Lung (tissue), 11 donors: ENCODE measurements at regions not wholly inside any gene's neighbourhood (a gene's known extent, or its start where the extent isn't known, plus 50 kb on each side); places are given as distances from the start of the nearest gene placed in this dataset.

ENCODE experiments used
- ATAC-seq: fragments of 200-7000 bp; cut with Tn5 transposase; one replicate; pipeline ENCODE4 v1.9.1; 2020; ENCODE audit warnings: moderate number of reproducible peaks; ENCODE audit not compliant: insufficient read depth, low FRiP score
- DNase-seq, 3 donors: peaks; one replicate each; pipeline ENCODE4 v3.0.0-alpha.2; 2013 to 2017
- H3K27ac ChIP-seq, 2 donors: one replicate each; pipeline ENCODE4 v1.5.1; 2013; ENCODE audit warnings: mild to moderate bottlenecking in 2 of 2, moderate library complexity in 2 of 2, control low read depth in 1 of 2, inconsistent platforms in 1 of 2, low read depth in 1 of 2, low read length in 1 of 2
- H3K27me3 ChIP-seq, 3 donors: one replicate each; pipeline ENCODE4 v1.5.1; 2013; ENCODE audit warnings: low read length in 2 of 3; ENCODE audit not compliant: control insufficient read depth in 3 of 3, insufficient read depth in 3 of 3
- H3K36me3 ChIP-seq, 4 donors: one replicate each; pipeline ENCODE4 v1.5.1; 2013; ENCODE audit warnings: low read length in 4 of 4, mild to moderate bottlenecking in 1 of 4, moderate library complexity in 1 of 4; ENCODE audit not compliant: control insufficient read depth in 4 of 4, insufficient read depth in 4 of 4
- H3K4me1 ChIP-seq, 5 donors: one replicate each; pipeline ENCODE4 v1.5.1; 2013; ENCODE audit warnings: low read length in 5 of 5, mild to moderate bottlenecking in 2 of 5, moderate library complexity in 1 of 5; ENCODE audit not compliant: control insufficient read depth in 5 of 5, insufficient read depth in 5 of 5
- H3K4me3 ChIP-seq: one replicate; pipeline ENCODE4 v1.5.1; 2013; ENCODE audit warnings: mild to moderate bottlenecking, control low read depth, moderate library complexity
- H3K9ac ChIP-seq, 2 donors: one replicate each; pipeline ENCODE4 v1.5.1; 2013; ENCODE audit warnings: low read length in 2 of 2, control low read depth in 1 of 2; ENCODE audit not compliant: insufficient read depth in 1 of 2
- H3K9me3 ChIP-seq, 4 donors: one replicate each; pipeline ENCODE4 v1.5.1; 2013; ENCODE audit warnings: low read length in 3 of 4, mild to moderate bottlenecking in 1 of 4, moderate library complexity in 1 of 4; ENCODE audit not compliant: control insufficient read depth in 4 of 4, insufficient read depth in 3 of 4
- WGBS, 2 donors: extraction: QIAGEN DNeasy Blood & Tissue Kit; methylation state at CpG; one replicate each; pipeline ENCODE4 v1.1.7; 2013; 5-methylcytosine and 5-hydroxymethylcytosine counted together
- TF ChIP-seq, protein P1 (sequence below): IDR thresholded peaks from 2 replicates; pipeline ENCODE4 v1.5.1; 2012; ENCODE audit warnings: mild to moderate bottlenecking; ENCODE audit errors: control extremely low read depth, extremely low read depth
- donor health status: control.
- donor health status: control.
- donor health status: Bipolar disorder and iron deficiency.
- donor health status: healthy.
- donor health status: DM: yes; HTN: yes; CAD: no.

- no peak overlapping the region for H3K9ac ChIP-seq
- DNase-seq: peak; percentile 19 to 64 (median 54)
- H3K9me3 ChIP-seq: peaks cover 0 to 8% (median 4%) of the 10 kb centered on the region in 4 donors
- H3K4me3 ChIP-seq: no peak overlapping the region
- H3K36me3 ChIP-seq: no peaks in the 10 kb centered on the region
- no peaks in the 10 kb centered on the region for H3K27me3 ChIP-seq
- H3K4me1 ChIP-seq: peaks cover 0 to 7% (median 0%) of the 10 kb centered on the region in 5 donors
- no peak overlapping the region for H3K27ac ChIP-seq
- 59 to 72% methylated on average over 7 of the region's 7 CpGs for WGBS, 2 donors
- TF ChIP-seq, protein P1, sequence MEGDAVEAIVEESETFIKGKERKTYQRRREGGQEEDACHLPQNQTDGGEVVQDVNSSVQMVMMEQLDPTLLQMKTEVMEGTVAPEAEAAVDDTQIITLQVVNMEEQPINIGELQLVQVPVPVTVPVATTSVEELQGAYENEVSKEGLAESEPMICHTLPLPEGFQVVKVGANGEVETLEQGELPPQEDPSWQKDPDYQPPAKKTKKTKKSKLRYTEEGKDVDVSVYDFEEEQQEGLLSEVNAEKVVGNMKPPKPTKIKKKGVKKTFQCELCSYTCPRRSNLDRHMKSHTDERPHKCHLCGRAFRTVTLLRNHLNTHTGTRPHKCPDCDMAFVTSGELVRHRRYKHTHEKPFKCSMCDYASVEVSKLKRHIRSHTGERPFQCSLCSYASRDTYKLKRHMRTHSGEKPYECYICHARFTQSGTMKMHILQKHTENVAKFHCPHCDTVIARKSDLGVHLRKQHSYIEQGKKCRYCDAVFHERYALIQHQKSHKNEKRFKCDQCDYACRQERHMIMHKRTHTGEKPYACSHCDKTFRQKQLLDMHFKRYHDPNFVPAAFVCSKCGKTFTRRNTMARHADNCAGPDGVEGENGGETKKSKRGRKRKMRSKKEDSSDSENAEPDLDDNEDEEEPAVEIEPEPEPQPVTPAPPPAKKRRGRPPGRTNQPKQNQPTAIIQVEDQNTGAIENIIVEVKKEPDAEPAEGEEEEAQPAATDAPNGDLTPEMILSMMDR: no peak
- no peak for ATAC-seq
Observed at GRCh38 chr6:147922799-147923198, 414.3 kb downstream of the SAMD5 start.

- Histone ChIP-seq H3K4me1 (peaks cover 0 to 7% (median 0%) of the 10 kb centered on the region in 5 donors), H3K9me3 (peaks cover 0 to 8% (median 4%) of the 10 kb centered on the region in 4 donors), H3K36me3 (no peaks in the 10 kb centered on the region), H3K4me3 (no peak overlapping the region), H3K27me3 (no peaks in the 10 kb centered on the region), H3K9ac (no peak overlapping the region), H3K27ac (no peak overlapping the region)
- ATAC-seq: no peak
- 68 to 85% methylated on average over 1 of the region's 1 CpG for WGBS, 2 donors
- TF ChIP-seq, protein P1: no peak
- DNase-seq: no peak
Observed at GRCh38 chr6:147924598-147924997, 416.1 kb downstream of the SAMD5 start.

DNA sequence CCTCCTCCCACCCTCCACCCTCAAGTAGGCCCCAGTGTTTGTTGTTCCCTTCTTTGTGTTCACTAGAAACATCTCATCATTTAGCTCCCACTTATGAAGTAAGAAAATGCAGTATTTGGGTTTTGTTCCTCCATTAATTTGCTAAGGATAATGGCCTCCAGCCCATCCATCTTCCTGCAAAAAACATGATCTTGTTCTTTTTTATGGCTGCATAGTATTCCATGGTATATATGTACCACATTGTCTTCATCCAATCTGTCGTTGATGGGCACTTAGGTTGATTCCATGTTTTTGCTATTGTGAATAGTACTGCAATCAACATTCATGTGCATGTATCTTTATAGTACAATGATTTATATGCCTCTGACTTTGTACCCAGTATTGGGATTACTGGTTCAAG lies 416.8 kb upstream of the SASH1 start:
- DNase-seq: no peak

GRCh38 chr6:147930745-147931144 lies 411.9 kb upstream of the SASH1 start:
- 86 to 91% methylated on average over 4 of the region's 4 CpGs for WGBS, 2 donors
- Histone ChIP-seq H3K9me3 (peaks cover 0 to 5% (median 3%) of the 10 kb centered on the region in 4 donors), H3K4me3 (no peak overlapping the region), H3K27ac (no peak overlapping the region), H3K9ac (no peak overlapping the region), H3K36me3 (no peaks in the 10 kb centered on the region), H3K27me3 (no peaks in the 10 kb centered on the region), H3K4me1 (no peaks in the 10 kb centered on the region)
- DNase-seq (no peak), ATAC-seq (no peak)
- TF ChIP-seq, protein P1: no peak

More for the DNA sequence above, 416.8 kb upstream of the SASH1 start:
- Histone ChIP-seq H3K36me3 (no peaks in the 10 kb centered on the region), H3K27me3 (no peaks in the 10 kb centered on the region), H3K9ac (no peak overlapping the region), H3K9me3 (peaks cover 0 to 8% (median 4%) of the 10 kb centered on the region in 4 donors), H3K4me1 (peaks cover 0 to 7% (median 0%) of the 10 kb centered on the region in 5 donors), H3K4me3 (no peak overlapping the region), H3K27ac (no peak overlapping the region)
- 86 to 91% methylated on average over 1 of the region's 1 CpG for WGBS, 2 donors
- ATAC-seq: no peak
- TF ChIP-seq, protein P1: no peak
